HG03439 (cell line): ENCODE measurements at regions not wholly inside any gene's neighbourhood (a gene's known extent, or its start where the extent isn't known, plus 50 kb on each side); places are given as distances from the start of the nearest gene placed in this dataset.
"Not testable (repeated sequence)": the region's sequence is repeated elsewhere in the genome, so short reads cannot be mapped to it uniquely, and the experiment has no call there.

Experiments
- ATAC-seq: cut with Tn5 transposase; IDR thresholded peaks from one replicate; pipeline ENCODE4 v1.9.1; 2021; ENCODE audit warnings: mild to moderate bottlenecking, moderate library complexity; ENCODE audit not compliant: unreplicated experiment

GRCh38 chr9:38198140-38198539 lies 129.1 kb upstream of the SHB start:
- no peak for ATAC-seq

- ATAC-seq, result no peak
Observed at GRCh38 chr9:38196714-38197113, 127.7 kb upstream of the SHB start.

- no peak for ATAC-seq
Observed at GRCh38 chr9:38195737-38196161, 126.7 kb upstream of the SHB start.

- no peak for ATAC-seq
Observed at GRCh38 chr9:38194870-38195269, 125.8 kb upstream of the SHB start.

- ATAC-seq, result no peak
Observed at GRCh38 chr9:38192731-38193265, 123.8 kb upstream of the SHB start.

- no peak for ATAC-seq
Observed at GRCh38 chr9:38186404-38187115, 117.5 kb upstream of the SHB start.

- ATAC-seq, result no peak
Observed at GRCh38 chr9:38185647-38186403, 116.8 kb upstream of the SHB start.

GRCh38 chr9:38183994-38184568 lies 115.1 kb upstream of the SHB start:
- no peak for ATAC-seq

GRCh38 chr9:38182321-38182720 lies 113.3 kb upstream of the SHB start:
- ATAC-seq, result no peak

- no peak for ATAC-seq
Observed at GRCh38 chr9:38181866-38182265, 112.8 kb upstream of the SHB start.

- ATAC-seq, result no peak
Observed at GRCh38 chr9:38181232-38181631, 112.2 kb upstream of the SHB start.

- ATAC-seq, result no peak
Observed at GRCh38 chr9:38180656-38181055, 111.6 kb upstream of the SHB start.

- no peak for ATAC-seq
Observed at GRCh38 chr9:38179965-38180364, 110.9 kb upstream of the SHB start.

- no peak for ATAC-seq
Observed at GRCh38 chr9:38178237-38178636, 109.2 kb upstream of the SHB start.

GRCh38 chr9:38177680-38178079 lies 108.7 kb upstream of the SHB start:
- no peak for ATAC-seq

GRCh38 chr9:38176251-38176650 lies 107.2 kb upstream of the SHB start:
- ATAC-seq, result no peak

GRCh38 chr9:38175423-38175822 lies 106.4 kb upstream of the SHB start:
- no peak for ATAC-seq

GRCh38 chr9:38172586-38172985 lies 103.6 kb upstream of the SHB start:
- ATAC-seq, result no peak

GRCh38 chr9:38171926-38172325 lies 102.9 kb upstream of the SHB start:
- ATAC-seq, result no peak

GRCh38 chr9:38171538-38171884 lies 102.5 kb upstream of the SHB start:
- ATAC-seq, result no peak

GRCh38 chr9:38170763-38171537 lies 101.9 kb upstream of the SHB start:
- ATAC-seq, result not testable (repeated sequence)
